HG03280 (cell line): ENCODE measurements at regions not wholly inside any gene's neighbourhood (a gene's known extent, or its start where the extent isn't known, plus 50 kb on each side); places are given as distances from the start of the nearest gene placed in this dataset.

Source experiments
- ATAC-seq: cut with Tn5 transposase; IDR thresholded peaks from one replicate; pipeline ENCODE4 v1.9.1; 2021; ENCODE audit warnings: mild to moderate bottlenecking, moderate library complexity; ENCODE audit not compliant: unreplicated experiment

DNA sequence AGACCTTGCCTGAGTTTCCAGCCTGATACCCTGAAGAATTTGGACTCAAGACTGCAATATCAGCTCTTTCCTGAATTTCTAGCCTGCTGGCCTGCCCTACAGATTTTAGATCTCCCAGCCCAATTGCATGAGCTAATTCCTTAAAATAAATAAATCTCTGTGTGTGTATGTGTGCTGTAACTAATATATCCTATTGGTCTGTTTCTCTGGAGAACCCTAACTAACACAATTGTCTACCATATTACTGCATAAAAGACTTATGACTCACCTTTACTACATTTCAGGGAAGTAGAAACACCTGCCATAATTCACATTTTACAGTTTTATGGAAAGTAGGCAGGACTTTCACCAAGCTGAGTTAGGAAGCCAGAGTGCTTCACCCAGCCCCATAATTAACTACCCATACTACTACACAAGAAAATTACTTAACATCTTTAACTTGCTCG, 90.7 kb upstream of the BEND6 start:
- no peak for ATAC-seq

DNA sequence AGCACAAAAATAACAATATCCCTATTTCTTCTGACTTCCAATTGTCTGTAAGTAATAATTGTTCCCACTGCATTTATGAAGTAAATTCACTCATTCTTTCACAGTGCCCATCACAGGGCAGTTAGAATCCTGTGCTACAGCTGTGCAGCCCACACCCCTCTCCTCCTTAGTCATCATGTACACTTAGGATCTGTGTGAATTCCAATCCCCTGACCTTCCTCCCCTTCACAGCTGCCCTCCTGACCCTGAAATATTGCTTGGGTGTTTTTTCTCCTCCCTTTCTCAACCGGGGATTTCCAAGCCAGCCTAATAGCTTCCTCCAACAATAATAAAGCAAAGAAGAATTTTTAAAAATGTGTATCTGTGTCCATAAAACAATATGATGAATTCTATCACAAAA, 91.5 kb upstream of the BEND6 start:
- ATAC-seq = no peak

DNA sequence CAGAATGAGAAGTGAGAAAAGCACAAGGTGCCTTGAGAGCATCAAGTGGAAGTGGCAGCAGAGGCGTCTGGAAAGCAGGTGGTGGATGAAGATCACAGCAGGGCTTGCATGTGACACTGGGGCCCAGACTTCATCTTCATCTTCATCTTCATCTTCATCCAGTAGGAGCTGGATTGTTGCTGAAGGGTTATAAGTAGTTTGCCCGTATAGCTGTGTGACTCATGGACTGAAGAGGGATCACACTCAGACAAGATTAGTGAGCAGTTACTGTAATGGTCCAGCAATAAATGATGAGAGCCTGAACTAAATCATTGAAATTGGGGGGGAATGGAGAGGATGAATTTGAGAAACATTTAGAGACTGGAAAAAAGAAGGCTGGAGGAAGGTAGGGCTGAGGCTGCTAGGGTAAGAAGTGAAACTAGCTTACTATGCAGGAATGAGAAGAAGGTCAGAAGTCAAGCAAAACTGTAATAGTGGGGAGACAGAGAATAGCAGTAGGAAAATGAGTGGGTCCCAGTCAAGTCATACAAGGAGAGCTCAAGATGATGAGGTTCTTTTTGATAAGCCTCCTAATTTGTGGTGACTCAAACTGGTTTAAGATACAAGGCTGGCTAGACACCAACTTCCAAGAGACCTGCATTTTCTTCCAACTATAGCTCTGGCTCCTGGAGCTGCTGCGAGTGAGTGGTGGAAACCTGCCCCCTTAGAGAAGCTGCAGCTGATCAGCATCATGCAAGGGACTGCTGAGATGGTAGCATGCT, 92.3 kb upstream of the BEND6 start:
- peak; percentile 39 for ATAC-seq

DNA sequence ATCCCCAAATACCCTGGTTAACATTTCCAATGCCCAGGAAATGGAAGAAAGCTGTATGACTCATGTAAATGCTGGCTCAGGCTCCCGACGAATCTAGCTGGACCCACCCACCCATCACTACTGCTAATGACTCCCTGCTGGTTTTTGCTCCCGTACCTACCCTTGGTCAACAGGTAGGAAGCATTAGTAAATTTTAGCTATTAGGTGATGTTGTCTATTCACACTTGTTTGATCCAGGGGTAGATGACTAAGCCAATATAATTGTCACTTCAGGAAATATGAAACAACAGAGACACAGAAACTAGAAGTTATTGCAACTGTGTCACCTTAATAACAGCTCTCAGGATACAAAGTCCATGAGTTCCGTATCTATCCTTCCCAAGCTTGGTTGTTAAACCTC, 94.4 kb upstream of the BEND6 start:
- no peak for ATAC-seq

DNA sequence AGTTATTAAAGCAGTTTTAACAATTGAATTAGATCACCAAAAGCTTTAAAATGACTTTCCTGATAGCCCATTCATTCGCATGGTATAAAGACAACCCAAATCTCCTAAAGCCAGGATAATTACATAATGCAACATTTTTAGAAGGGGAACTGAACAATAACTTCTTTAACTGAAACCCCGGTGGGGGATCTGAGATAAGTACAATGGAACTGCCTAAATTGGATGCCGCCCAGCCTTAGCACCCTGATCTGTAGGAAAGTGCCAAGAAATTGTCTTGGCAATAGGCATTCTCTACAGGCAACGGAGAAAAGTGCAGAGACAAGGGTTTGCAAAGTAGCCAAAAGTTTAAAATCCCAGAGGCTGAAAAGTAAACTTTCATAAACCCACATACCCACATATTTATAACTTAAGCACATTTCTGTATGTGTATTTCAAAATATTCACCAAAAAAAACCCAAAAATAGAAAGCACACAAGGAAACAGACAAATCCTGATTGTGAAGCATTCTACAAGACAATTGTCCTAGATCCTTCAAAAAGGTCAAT, 98.8 kb upstream of the BEND6 start:
- no peak for ATAC-seq

DNA sequence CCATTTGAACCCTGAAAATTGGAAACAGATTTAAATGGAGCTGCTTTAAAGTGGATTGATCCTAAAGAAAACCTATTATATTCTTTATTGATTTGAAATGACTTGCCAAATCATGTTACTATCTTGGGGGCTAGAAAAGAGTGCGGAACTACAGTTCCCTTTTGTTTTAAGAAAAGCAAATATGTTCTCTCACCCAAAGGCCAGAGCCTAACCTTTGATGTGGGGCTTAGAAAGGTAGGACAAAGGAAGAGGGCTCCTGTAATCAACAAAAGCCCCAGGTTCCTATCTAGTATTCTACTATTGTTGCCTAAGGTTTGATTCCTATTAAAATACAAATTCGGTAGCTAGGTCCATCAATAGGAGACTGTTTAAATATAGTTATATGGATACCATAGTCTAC, 100.8 kb upstream of the BEND6 start:
- no peak for ATAC-seq

DNA sequence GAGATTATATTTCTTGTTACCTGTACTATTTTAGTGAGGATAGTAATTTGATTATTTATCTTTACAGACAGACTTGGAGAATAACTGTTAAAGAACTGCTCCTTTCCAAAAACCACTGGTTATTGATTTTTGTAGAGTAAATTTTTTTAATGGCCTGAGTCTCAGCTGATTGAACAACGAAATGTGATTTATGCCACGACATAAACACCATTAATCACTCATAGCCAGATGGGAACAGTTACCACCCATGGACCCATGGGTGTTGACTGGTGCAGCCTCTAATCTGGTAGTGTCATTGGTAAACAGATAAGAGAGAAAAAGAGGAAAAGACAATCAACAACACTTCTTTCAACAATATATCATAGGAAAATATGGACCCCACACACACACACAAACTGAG, 101.4 kb upstream of the BEND6 start:
- no peak for ATAC-seq

DNA sequence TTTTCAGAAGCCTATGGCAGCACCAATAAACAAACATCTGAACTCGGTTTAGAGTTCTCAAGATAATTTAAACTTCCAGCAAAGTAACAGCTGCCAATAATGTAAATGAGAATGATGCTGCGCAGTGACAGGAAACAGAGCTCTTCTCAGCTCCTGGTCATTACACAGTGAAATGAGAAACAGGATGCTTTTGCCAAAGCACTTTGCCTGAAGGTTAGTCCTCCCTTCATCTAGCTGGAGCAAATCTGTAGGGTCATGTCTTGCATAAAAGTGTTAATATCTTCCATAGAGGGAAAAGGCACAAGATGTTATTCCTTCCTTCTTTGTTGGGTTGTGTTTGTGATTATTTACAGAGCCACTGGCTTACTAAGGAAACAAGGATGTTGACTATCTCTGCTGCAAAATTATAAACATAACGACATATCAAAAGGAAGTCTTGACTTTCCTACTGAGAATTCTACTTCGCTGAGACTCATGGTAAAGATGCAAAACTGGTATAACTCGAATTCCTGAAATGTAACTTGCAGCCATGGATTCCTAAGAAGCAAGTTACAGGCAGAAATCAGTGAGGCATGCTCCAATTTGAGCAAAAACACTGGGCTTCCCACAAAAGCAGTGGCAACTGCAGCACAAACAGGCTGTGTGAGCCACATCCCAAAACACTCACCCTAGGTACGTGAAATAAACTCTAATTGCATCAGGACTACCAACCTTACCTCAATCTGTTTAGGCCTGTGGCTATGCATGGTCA, 102.5 kb upstream of the BEND6 start:
- peak; percentile 30 for ATAC-seq

DNA sequence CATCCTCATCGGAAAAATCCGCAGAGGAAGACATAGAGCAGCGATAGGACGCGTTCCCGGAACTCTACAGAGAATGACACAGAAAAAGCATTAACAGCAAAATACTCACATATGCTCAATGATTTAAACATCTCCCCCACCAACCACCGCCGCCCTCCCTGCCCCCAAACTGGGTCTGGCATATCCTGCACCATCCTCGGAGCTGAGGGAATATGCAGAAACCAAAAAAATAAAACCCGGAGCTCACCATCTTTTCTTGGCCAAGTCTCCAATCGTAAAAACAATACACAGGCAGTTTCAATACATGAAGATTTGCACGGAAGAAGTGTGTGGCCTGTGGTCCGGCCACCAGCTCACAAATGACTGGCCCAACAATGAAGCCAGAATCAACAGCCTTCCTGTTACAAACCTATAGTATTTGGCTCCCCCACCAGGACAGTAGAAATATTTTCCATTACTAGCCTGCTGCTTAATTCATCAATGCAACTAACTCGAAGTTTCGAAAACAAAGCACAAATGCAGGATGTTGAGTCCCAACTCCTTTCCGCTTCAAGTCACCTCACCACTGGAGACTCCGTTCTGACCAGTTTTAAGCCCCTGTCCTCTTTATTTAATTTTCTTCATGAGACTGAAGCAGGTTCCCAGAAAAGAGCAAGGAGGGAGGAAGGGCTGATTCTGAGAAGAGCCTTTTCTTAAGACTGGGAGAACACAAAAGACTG, 103.2 kb upstream of the BEND6 start:
- ATAC-seq = peak; percentile 92

DNA sequence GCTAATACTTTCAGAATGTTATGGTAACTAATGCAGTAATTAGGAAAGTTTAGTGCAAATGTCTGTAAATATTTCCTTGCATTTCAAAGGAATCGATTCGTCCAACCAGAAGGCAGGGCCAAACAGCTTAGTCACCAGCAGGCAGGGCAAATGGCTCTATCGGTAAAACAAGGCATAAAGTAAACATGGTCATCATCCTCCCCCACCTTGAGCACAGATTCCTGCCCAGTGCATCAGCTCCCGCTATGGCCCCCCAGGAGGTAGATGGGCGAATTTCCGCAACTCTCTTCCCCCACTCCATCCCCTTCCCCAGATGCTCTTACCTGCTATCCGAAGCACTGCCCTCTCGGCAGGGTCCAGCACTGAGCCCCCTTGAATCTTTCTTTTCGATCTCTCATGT, 103.8 kb upstream of the BEND6 start:
- no peak for ATAC-seq

DNA sequence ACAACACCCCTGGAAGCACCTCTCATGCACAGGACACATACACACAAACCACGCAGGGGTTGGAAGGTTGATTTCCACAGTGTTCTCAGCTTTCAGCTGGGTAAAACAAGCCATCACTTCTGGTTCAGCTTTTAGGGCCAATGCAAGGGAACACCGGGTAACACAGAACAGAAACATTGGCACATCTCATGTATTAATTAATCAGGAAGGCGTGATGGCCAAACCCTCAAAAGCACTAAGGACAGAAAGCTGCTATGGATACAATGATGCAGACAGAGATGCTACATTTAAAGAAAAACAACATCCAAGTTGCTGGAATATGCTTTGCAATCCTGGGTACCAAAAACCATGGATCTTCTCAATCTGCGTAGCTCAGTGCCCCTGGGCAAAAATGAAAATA, 104.3 kb upstream of the BEND6 start:
- no peak for ATAC-seq

DNA sequence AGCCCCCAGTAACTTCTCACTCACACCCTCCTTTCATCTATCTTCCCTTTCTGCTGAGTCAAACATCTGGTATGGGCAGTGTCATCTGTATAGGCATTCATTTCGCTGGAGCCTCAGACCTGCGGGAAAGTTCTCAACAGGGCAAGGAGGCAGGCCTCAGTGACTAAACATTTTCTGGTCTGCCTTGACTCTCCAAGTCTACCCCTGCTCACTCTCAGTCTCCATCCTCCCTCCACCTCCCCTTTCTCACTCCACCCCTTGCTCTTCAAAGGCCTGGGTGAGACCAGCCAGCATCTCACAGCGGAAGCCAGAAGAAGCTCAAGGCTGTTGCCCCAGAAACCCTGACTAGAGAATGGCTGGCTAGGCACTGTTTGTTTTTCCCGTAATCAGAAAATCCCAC, 105.0 kb upstream of the BEND6 start:
- no peak for ATAC-seq

DNA sequence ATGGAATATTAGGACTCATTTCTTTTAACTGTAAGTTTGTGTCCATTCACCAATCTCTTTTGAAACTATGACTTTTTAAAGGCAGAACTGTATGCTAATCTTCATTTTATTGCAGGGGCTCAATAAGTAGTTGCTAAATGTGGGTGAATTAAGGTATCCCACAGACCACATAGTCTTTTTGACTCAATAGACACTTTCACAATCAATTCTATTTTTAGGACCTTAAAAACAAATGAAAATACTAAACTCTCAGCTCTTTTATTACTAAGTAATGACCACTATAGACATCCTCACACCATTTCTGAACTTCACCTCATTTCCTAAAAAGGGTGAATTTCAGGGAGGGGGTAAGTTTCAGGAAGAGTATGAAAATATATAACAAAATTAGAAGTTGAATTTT, 106.8 kb upstream of the BEND6 start:
- no peak for ATAC-seq

DNA sequence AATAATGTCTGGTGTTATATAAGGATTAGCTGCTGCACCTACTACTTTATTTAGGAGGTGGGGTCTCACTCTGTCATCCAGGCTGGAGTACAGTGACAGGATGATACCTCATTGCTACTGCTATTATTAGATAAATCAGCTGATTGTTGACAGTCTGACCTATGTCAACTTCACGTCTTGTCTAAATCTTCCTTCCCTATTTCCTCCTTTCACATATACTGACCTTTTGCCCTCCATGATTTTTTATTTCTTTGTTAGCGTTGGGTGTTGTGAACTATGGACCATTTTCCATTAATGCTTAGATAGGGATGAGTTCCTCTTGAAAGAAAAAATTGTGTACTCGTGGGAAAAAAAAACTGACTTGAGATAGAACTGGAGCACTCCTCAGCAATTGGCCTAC, 109.9 kb upstream of the BEND6 start:
- ATAC-seq = no peak

DNA sequence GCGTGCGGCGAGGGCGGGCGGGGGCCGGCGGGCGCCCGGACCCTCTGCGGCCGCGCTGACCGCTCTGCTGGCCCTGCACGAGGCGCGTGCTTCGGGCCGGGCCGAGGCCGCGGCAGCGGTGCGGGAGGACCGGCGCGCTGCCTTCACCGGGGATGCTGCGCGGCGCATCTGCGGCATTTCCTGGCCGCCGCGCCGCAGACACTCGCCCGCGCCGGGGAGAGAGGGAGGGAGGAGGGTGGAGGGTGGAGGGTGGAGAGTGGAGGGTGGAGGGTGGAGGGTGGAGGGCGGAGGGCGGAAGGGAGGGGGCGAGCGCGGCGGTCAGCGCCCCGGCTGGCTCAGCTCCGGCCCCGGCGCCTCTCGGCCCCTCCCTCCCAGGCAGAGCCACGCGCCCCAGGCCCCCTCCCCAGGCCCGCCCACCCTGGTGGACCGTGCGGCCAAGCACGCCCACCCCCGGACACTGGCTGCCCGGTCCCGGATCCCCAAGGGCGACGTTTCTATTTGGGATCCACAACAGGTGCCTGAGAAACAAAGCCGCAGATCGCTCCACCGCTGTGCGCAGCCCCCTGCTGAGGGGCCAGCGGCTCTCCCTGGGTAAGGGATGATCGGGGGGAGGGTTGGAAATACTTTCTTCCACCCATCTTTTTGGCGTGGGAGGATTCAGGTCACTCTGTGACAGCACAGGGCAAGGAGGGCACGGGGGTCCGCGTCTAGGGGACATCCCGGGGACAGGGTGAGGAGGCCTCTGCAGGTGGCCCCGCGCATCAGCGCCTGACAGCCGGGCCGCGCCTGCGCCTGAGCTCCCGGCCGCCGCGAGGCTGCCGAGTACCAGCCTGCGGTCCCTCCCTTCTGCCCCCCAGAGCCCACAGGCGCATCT, 111.2 kb upstream of the BEND6 start:
- ATAC-seq = peak; percentile 79

DNA sequence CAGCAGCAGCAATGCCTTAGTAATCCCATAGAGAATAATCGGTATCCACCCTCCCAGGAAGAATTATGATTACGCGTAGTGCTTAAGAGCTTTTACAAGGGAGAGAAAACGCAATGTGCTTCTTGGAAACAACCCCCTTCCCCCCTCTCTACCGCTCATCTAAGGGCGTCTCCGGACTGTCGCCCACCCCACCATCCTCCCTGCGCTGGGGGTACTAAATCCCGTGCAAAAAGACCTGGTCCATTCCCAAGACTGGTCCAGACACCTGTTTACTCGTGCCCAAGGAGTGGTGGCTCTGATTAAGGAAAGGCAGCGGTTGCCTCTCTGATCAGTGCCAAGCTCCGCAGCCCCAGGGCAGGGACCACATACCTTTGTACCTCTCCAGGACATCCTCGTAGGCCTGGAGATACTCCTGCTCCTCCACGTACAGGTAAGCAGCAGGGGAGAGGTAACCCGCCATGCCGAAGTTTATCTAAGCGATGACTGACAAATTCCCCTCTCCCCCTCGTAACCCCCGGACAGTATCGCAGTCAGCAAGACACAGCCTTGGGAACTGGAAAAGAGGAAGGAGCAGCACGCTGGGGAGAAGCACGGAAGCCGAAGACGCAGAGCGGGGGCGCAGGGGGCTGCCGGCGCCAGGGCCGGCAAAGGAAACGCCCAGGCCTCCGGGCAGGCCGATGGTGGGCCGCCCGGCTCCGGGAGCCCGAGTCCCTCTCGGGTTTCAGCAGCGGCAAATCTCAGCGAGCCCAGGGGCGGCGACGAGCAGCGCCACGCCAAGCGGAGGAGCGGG, 112.0 kb upstream of the BEND6 start:
- peak; percentile 8 for ATAC-seq

DNA sequence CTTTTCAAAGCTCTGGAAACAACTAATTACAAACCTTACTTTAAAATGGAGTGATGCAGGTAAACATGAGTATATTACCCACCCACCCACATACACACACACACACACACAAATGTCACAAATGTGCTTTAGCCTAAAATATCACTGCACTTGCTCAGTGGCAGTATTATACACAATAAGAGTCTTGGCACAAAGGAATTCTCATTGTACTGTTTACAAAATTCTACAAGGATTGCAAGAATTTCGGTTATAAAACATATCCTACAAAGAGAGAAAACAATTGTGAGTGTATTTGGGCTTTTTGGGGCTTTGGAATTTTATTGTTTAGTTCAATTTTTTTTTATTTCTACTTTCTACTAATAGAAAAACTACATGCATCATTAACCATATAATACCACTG, 113.2 kb upstream of the BEND6 start:
- ATAC-seq = no peak

DNA sequence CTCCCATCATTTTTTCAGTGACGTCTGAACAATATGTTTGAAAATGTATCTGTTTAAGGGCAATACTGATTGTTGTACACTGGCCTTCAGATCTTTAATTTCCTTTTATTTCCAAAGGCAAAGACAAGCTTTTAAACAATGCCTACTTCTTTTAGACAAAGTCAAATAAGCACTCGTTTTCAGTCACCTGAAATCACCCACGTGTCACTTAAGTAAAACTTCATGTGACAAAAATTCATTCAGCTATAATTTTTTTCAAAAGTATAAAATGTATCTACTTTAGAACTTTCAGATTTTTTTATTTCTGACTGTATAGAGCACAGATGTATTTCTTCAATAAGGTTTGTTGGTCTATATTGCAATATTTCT, 113.5 kb upstream of the BEND6 start:
- ATAC-seq = no peak

DNA sequence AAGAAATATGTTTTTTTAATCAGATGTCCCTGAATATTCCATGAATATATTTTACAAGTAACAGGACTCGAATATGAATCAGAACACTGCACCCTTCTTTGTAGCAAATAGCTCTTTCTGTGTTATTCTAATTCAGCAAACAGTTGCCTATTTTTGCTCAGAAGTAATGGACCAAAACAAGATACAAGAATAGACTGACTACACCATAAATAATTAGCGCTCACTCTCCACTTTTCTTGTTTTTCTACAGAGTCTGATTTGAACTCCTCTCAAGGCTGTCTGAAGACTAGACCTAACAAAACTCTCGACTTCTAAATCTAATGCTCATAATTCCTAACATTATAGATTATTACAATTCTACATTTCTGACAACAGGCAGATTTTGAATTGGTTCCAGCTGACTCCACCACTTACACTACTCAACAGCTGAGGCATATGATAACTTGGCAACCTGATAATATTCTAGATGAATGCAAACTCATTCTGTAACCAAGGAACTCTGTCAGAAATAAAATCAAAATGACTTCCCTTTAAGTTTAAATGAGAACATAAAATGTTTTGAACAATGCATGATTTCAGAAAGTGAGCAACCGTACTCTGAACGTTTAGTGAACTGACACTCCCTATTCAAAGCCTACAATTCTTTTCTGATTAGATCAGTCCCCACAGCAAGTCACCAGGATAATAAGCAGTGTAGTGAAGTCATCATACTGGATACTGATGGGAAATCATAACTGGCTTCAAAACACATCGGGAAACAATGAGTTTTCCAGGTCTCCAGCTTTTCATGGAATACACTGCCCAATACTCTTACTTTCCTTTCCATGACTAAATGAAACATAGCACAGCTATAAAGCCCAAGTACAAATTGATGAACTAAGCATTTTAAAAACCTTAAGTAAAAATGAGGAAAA, 114.2 kb upstream of the BEND6 start:
- no peak for ATAC-seq
